ENCODE measurements at regions not wholly inside any gene's neighbourhood (a gene's known extent, or its start where the extent isn't known, plus 50 kb on each side); places are given as distances from the start of the nearest gene placed in this dataset.

DNA sequence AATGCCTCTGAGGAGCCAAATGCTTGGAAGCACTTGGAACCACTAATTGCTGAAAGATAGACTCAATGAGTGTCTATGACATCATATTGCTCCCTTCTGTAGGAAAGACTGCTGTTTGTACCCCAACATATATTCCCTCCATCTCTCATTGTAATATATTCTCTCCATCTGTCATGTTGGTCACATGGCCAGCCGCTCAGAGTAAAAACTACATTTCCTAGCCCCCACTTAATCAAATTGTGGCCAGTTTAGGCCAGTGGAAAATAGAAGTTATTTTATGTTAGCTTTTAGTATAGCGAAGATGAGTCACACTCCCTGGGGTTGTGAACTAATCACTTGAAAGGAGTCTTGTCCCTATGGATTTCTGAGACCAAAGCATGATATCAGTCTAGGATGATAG lies 160.2 kb downstream of the HNMT start:
- H3K27ac Mint-ChIP-seq: no peak overlapping the region

GRCh38 chr2:138125306-138126288 lies 161.3 kb downstream of the HNMT start:
- DNase-seq (ENCODE audit: low spot score, unreplicated experiment): no peak
- no peak overlapping the region for H3K27ac Mint-ChIP-seq
- no peaks in the 10 kb centered on the region for H3K9me3 Mint-ChIP-seq (ENCODE audit: low read depth)
- no peaks in the 10 kb centered on the region for H3K36me3 Mint-ChIP-seq (ENCODE audit: insufficient read depth)
- H3K4me3 Mint-ChIP-seq (ENCODE audit: low read depth): no peak overlapping the region
- no peaks in the 10 kb centered on the region for H3K27me3 Mint-ChIP-seq
- peaks cover 7% of the 10 kb centered on the region for H3K4me1 Mint-ChIP-seq (ENCODE audit: low read depth)
- TF ChIP-seq, protein P1, sequence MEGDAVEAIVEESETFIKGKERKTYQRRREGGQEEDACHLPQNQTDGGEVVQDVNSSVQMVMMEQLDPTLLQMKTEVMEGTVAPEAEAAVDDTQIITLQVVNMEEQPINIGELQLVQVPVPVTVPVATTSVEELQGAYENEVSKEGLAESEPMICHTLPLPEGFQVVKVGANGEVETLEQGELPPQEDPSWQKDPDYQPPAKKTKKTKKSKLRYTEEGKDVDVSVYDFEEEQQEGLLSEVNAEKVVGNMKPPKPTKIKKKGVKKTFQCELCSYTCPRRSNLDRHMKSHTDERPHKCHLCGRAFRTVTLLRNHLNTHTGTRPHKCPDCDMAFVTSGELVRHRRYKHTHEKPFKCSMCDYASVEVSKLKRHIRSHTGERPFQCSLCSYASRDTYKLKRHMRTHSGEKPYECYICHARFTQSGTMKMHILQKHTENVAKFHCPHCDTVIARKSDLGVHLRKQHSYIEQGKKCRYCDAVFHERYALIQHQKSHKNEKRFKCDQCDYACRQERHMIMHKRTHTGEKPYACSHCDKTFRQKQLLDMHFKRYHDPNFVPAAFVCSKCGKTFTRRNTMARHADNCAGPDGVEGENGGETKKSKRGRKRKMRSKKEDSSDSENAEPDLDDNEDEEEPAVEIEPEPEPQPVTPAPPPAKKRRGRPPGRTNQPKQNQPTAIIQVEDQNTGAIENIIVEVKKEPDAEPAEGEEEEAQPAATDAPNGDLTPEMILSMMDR (IDR thresholded peaks at IDR 0.05; ENCODE audit: unreplicated experiment): no peak

More for the DNA sequence above, 160.2 kb downstream of the HNMT start:
- Mint-ChIP-seq H3K4me3 (ENCODE audit: low read depth) (no peak overlapping the region), H3K36me3 (ENCODE audit: insufficient read depth) (no peaks in the 10 kb centered on the region), H3K9me3 (ENCODE audit: low read depth) (no peaks in the 10 kb centered on the region), H3K4me1 (ENCODE audit: low read depth) (peaks cover 7% of the 10 kb centered on the region), H3K27me3 (no peaks in the 10 kb centered on the region)
- TF ChIP-seq, protein P1 (IDR thresholded peaks at IDR 0.05; ENCODE audit: unreplicated experiment): no peak
- no peak for DNase-seq (ENCODE audit: low spot score, unreplicated experiment)

- H3K36me3 Mint-ChIP-seq (ENCODE audit: insufficient read depth): no peaks in the 10 kb centered on the region
- peaks cover 6% of the 10 kb centered on the region for H3K4me1 Mint-ChIP-seq (ENCODE audit: low read depth)
- H3K27me3 Mint-ChIP-seq: no peaks in the 10 kb centered on the region
- TF ChIP-seq, protein P1 (IDR thresholded peaks at IDR 0.05; ENCODE audit: unreplicated experiment): no peak
- DNase-seq (ENCODE audit: low spot score, unreplicated experiment): no peak
- H3K9me3 Mint-ChIP-seq (ENCODE audit: low read depth): no peaks in the 10 kb centered on the region
- no peak overlapping the region for H3K27ac Mint-ChIP-seq
- no peak overlapping the region for H3K4me3 Mint-ChIP-seq (ENCODE audit: low read depth)
These were observed 167.8 kb downstream of the HNMT start for GRCh38 chr2:138132108-138132507.

GRCh38 chr2:138137949-138138348 lies 173.7 kb downstream of the HNMT start:
- Mint-ChIP-seq H3K27me3 (no peaks in the 10 kb centered on the region), H3K9me3 (ENCODE audit: low read depth) (peaks cover 5% of the 10 kb centered on the region), H3K27ac (no peak overlapping the region), H3K36me3 (ENCODE audit: insufficient read depth) (no peaks in the 10 kb centered on the region), H3K4me1 (ENCODE audit: low read depth) (peaks cover 3% of the 10 kb centered on the region), H3K4me3 (ENCODE audit: low read depth) (no peak overlapping the region)
- TF ChIP-seq, protein P1 (IDR thresholded peaks at IDR 0.05; ENCODE audit: unreplicated experiment): no peak
- no peak for DNase-seq (ENCODE audit: low spot score, unreplicated experiment)

DNA sequence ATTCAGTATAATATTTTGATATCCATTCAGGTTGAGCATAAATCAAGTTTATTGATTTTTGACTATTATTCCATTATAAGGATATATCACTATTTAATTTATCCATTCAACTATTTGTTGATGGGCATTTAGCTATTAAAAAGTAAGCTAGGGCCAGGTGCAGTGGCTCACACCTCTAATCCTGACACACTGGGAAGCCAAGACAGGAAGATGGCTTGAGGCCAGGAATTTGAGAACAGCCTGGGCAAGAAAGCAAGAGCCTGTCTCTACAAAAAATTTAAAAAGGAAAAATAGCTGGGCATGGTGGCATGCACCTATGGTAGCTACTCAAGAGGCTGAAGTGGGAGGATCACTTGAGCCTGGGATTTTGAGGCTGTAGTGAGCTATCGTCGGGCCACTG lies 183.5 kb downstream of the HNMT start:
- DNase-seq (ENCODE audit: low spot score, unreplicated experiment): no peak
- Mint-ChIP-seq H3K27ac (no peak overlapping the region), H3K9me3 (ENCODE audit: low read depth) (no peaks in the 10 kb centered on the region), H3K4me3 (ENCODE audit: low read depth) (no peak overlapping the region), H3K27me3 (no peaks in the 10 kb centered on the region), H3K4me1 (ENCODE audit: low read depth) (no peaks in the 10 kb centered on the region), H3K36me3 (ENCODE audit: insufficient read depth) (no peaks in the 10 kb centered on the region)
- TF ChIP-seq, protein P1 (IDR thresholded peaks at IDR 0.05; ENCODE audit: unreplicated experiment): no peak
